ENCODE measurements at regions not wholly inside any gene's neighbourhood (a gene's known extent, or its start where the extent isn't known, plus 50 kb on each side); places are given as distances from the start of the nearest gene placed in this dataset.

GRCh38 chr22:22187299-22187698 lies 57.3 kb upstream of the VPREB1 start:
- CTCF ChIA-PET (ENCODE audit: partially characterized antibody) = interaction anchor here (0.6 to 6.1 kb wide), 3 partner anchors 9 to 1348 kb away, joined by 3 to 46 read pairs (median 46); no protein-coding TSS in a partner anchor

More at GRCh38 chr22:22187299-22187698, 57.3 kb upstream of the VPREB1 start:
- FAIRE-seq (no peak), DNase-seq (ENCODE audit: low read depth in 1 of 2, low spot score in 2 of 2) (no peak)
- H3K9me3 ChIP-seq (ENCODE audit: insufficient read depth in 2 of 2, low read depth in 1 of 2, low read length in 1 of 2) = peaks cover 0 to 18% of the 10 kb centered on the region in 2 experiments; a peak in 2 of 4 replicates
- H3K79me1 ChIP-seq (ENCODE audit: low read depth, low read length) = no peaks in the 10 kb centered on the region
- H2BK20ac ChIP-seq (ENCODE audit: low read length) = no peak overlapping the region
- TF ChIP-seq ZNF274 (IDR thresholded peaks at IDR 0.05; ENCODE audit: borderline replicate concordance, extremely low read depth, low read length) (no peak), CHD2 (IDR thresholded peaks at IDR 0.05; ENCODE audit: low read length) (no peak), SP2 (IDR thresholded peaks at IDR 0.05; ENCODE audit: low read length) (no peak), EZH2 (IDR thresholded peaks at IDR 0.05; ENCODE audit: low read depth, low read length, severe bottlenecking) (no peak), JUN (IDR thresholded peaks at IDR 0.05; ENCODE audit: low read depth, low read length) (no peak), SIRT6 (IDR thresholded peaks at IDR 0.05; ENCODE audit: low read length) (no peak), CEBPB (IDR thresholded peaks at IDR 0.05; ENCODE audit: low read depth, low read length) (no peak), RXRA (IDR thresholded peaks at IDR 0.05; ENCODE audit: insufficient read depth, low read depth, low read length) (no peak), YY1 (IDR thresholded peaks at IDR 0.05; ENCODE audit: low read depth, low read length) (no peak)
- H3K14ac ChIP-seq (ENCODE audit: insufficient read length) = no peak overlapping the region
- no peak overlapping the region for H2BK15ac ChIP-seq (ENCODE audit: low read length)
- no peaks in the 10 kb centered on the region for H3K36me3 ChIP-seq (ENCODE audit: control insufficient read depth in 2 of 4, insufficient read depth in 4 of 4, low read length in 3 of 4)
- H3K4me1 ChIP-seq (replicated peaks in 1 of 4; ENCODE audit: control insufficient read depth in 3 of 4, insufficient read depth in 4 of 4, low read length in 3 of 4) = no peaks in the 10 kb centered on the region
- no peaks in the 10 kb centered on the region for H3K79me2 ChIP-seq (ENCODE audit: control insufficient read depth in 1 of 2, insufficient read depth in 2 of 2, low read length in 2 of 2)
- no peak overlapping the region for H3K23ac ChIP-seq (ENCODE audit: insufficient read length)
- H3K56ac ChIP-seq (replicated peaks; ENCODE audit: insufficient read length, low read depth, low read length) = no peak overlapping the region
- no peak overlapping the region for H3K18ac ChIP-seq (ENCODE audit: extremely low read depth, low read length)
- peaks cover 2 to 13% of the 10 kb centered on the region in 2 experiments for H4K20me1 ChIP-seq (replicated peaks in 1 of 2; ENCODE audit: control insufficient read depth in 1 of 2, insufficient read depth in 2 of 2, low read length in 2 of 2)
- H3K4me2 ChIP-seq (ENCODE audit: insufficient read depth in 1 of 2, low read depth in 2 of 2, low read length in 2 of 2) = no peak overlapping the region
- no peak overlapping the region for H3K4me3 ChIP-seq (ENCODE audit: extremely low read depth in 1 of 4, insufficient read depth in 2 of 4, low read depth in 3 of 4, low read length in 4 of 4)
- H3K27ac ChIP-seq (ENCODE audit: low read depth, low read length) = no peak overlapping the region
- no peak overlapping the region for H2BK12ac ChIP-seq (ENCODE audit: low read depth, low read length)
- no peak overlapping the region for H2BK120ac ChIP-seq (replicated peaks; ENCODE audit: low read depth, low read length)
- 68% methylated on average over 3 of the region's 3 CpGs; no CpG with 5 or more reads in 1 of the 2 experiments for WGBS, 2 experiments (ENCODE audit: extremely low coverage in 1 of 2, insufficient coverage in 1 of 2, insufficient read length in 1 of 2, insufficient replicate concordance in 2 of 2, low coverage in 1 of 2, low lambda C conversion rate in 2 of 2, missing lambda C conversion rate in 1 of 2)
- H2AFZ ChIP-seq (ENCODE audit: low read length) = no peak overlapping the region
- no peak overlapping the region for H2AK5ac ChIP-seq (ENCODE audit: low read depth, low read length)
- POLR2A ChIA-PET (ENCODE audit: partially characterized antibody) = no interaction called here
- H4K91ac ChIP-seq (replicated peaks; ENCODE audit: insufficient read length, low read length) = no peak overlapping the region
- H4K5ac ChIP-seq (ENCODE audit: insufficient read length, low read depth, low read length) = no peak overlapping the region
- H3K4ac ChIP-seq (replicated peaks; ENCODE audit: insufficient read length, low read depth, low read length) = no peak overlapping the region
- H2BK5ac ChIP-seq (ENCODE audit: low read depth, low read length) = no peak overlapping the region
- H4K8ac ChIP-seq (ENCODE audit: extremely low read depth, insufficient read depth, low read length) = no peak overlapping the region
- peaks cover 57 to 71% (median 64%) of the 10 kb centered on the region in 4 experiments for H3K27me3 ChIP-seq (replicated peaks in 1 of 4; ENCODE audit: control insufficient read depth in 3 of 4, extremely low read depth in 1 of 4, insufficient read depth in 3 of 4, low read length in 3 of 4)
- H3K23me2 ChIP-seq (ENCODE audit: low read depth, low read length) = no peaks in the 10 kb centered on the region
- no peak overlapping the region for H3K9ac ChIP-seq (replicated peaks in 1 of 4; ENCODE audit: extremely low read depth in 1 of 4, low read depth in 3 of 4, low read length in 3 of 4)
